ENCODE measurements at regions not wholly inside any gene's neighbourhood (a gene's known extent, or its start where the extent isn't known, plus 50 kb on each side); places are given as distances from the start of the nearest gene placed in this dataset.
"Not testable (repeated sequence)": the region's sequence is repeated elsewhere in the genome, so short reads cannot be mapped to it uniquely, and the experiment has no call there.

- H3K27ac ChIP-seq (ENCODE audit: low read depth in 1 of 2, low read length in 1 of 2); H3K9ac ChIP-seq (ENCODE audit: insufficient read depth in 1 of 2, low read length in 2 of 2); H3K4me1 ChIP-seq (ENCODE audit: control insufficient read depth in 5 of 5, insufficient read depth in 5 of 5, low read length in 5 of 5); H3K27me3 ChIP-seq (ENCODE audit: control insufficient read depth in 3 of 3, insufficient read depth in 3 of 3, low read length in 2 of 3); H3K36me3 ChIP-seq (ENCODE audit: control insufficient read depth in 4 of 4, insufficient read depth in 4 of 4, low read length in 4 of 4); ATAC-seq (ENCODE audit: insufficient read depth, low FRiP score); H3K4me3 ChIP-seq; H3K9me3 ChIP-seq (ENCODE audit: control insufficient read depth in 4 of 4, insufficient read depth in 3 of 4, low read length in 3 of 4): not testable (repeated sequence)
- peak in 2 of 3 donors; percentile 12 to 15 for DNase-seq
These were observed 152.1 kb upstream of the PRSS12 start for GRCh38 chr4:118504927-118505326.

- not testable (repeated sequence) for H3K27ac ChIP-seq (ENCODE audit: low read depth in 1 of 2, low read length in 1 of 2); H3K27me3 ChIP-seq (ENCODE audit: control insufficient read depth in 3 of 3, insufficient read depth in 3 of 3, low read length in 2 of 3); H3K9me3 ChIP-seq (ENCODE audit: control insufficient read depth in 4 of 4, insufficient read depth in 3 of 4, low read length in 3 of 4); H3K9ac ChIP-seq (ENCODE audit: insufficient read depth in 1 of 2, low read length in 2 of 2); H3K4me1 ChIP-seq (ENCODE audit: control insufficient read depth in 5 of 5, insufficient read depth in 5 of 5, low read length in 5 of 5); H3K4me3 ChIP-seq; H3K36me3 ChIP-seq (ENCODE audit: control insufficient read depth in 4 of 4, insufficient read depth in 4 of 4, low read length in 4 of 4); ATAC-seq (ENCODE audit: insufficient read depth, low FRiP score); DNase-seq
- WGBS, 2 donors: 69 to 72% methylated on average over 3 of the region's 3 CpGs
These were observed 152.7 kb upstream of the PRSS12 start for GRCh38 chr4:118505491-118505890.

DNA sequence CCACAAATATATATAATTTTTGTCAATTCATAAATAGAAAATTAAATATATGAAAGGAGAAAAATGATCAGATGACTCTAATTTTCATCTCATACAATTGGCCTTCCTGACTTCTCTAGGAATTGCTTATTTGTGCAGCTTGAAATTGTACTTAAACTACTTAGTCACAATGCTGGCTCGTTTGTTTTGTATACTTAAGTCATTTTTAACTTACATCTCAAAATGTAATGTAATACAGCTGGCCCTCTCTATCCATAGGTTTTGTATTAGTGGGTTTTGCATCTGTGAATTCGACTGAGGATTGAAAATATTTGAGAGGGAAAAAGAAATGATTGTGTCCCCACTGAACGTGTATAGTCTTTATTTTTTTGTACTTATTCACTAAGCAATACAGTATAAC, 160.1 kb upstream of the PRSS12 start:
- ATAC-seq (ENCODE audit: insufficient read depth, low FRiP score); H3K4me1 ChIP-seq (ENCODE audit: control insufficient read depth in 5 of 5, insufficient read depth in 5 of 5, low read length in 5 of 5); DNase-seq; H3K27me3 ChIP-seq (ENCODE audit: control insufficient read depth in 3 of 3, insufficient read depth in 3 of 3, low read length in 2 of 3); H3K9me3 ChIP-seq (ENCODE audit: control insufficient read depth in 4 of 4, insufficient read depth in 3 of 4, low read length in 3 of 4); H3K4me3 ChIP-seq; H3K36me3 ChIP-seq (ENCODE audit: control insufficient read depth in 4 of 4, insufficient read depth in 4 of 4, low read length in 4 of 4); H3K9ac ChIP-seq (ENCODE audit: insufficient read depth in 1 of 2, low read length in 2 of 2); H3K27ac ChIP-seq (ENCODE audit: low read depth in 1 of 2, low read length in 1 of 2): not testable (repeated sequence)
- WGBS, 2 donors: 64 to 72% methylated on average over 3 of the region's 3 CpGs

GRCh38 chr4:118514332-118514731, 161.5 kb upstream of the PRSS12 start:
- H3K9ac ChIP-seq (ENCODE audit: insufficient read depth in 1 of 2, low read length in 2 of 2); H3K27ac ChIP-seq (ENCODE audit: low read depth in 1 of 2, low read length in 1 of 2); H3K4me1 ChIP-seq (ENCODE audit: control insufficient read depth in 5 of 5, insufficient read depth in 5 of 5, low read length in 5 of 5); H3K36me3 ChIP-seq (ENCODE audit: control insufficient read depth in 4 of 4, insufficient read depth in 4 of 4, low read length in 4 of 4); H3K4me3 ChIP-seq; H3K9me3 ChIP-seq (ENCODE audit: control insufficient read depth in 4 of 4, insufficient read depth in 3 of 4, low read length in 3 of 4); H3K27me3 ChIP-seq (ENCODE audit: control insufficient read depth in 3 of 3, insufficient read depth in 3 of 3, low read length in 2 of 3); ATAC-seq (ENCODE audit: insufficient read depth, low FRiP score); DNase-seq: not testable (repeated sequence)
- 83 to 95% methylated on average over 1 of the region's 3 CpGs for WGBS, 2 donors

DNA sequence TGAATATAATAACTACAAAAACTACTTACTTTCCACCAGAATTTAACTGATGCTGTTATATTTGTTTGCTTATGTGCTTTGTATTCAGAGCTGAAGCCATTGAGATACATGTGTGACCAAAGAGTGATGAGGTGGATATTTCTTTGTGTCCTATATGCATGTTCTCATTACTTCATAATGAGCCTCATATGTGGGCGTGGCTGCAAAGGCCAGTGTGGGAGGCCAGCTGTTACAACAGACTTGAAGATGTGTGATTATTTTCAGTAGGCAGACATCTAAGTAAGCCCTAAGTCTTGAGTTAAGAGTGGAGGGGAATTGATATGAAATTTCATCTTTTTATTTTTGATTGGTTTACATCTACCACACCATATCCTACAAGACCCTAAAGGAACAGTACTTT, 163.3 kb upstream of the PRSS12 start:
- H3K9ac ChIP-seq (ENCODE audit: insufficient read depth in 1 of 2, low read length in 2 of 2); H3K27me3 ChIP-seq (ENCODE audit: control insufficient read depth in 3 of 3, insufficient read depth in 3 of 3, low read length in 2 of 3); H3K36me3 ChIP-seq (ENCODE audit: control insufficient read depth in 4 of 4, insufficient read depth in 4 of 4, low read length in 4 of 4); H3K27ac ChIP-seq (ENCODE audit: low read depth in 1 of 2, low read length in 1 of 2); H3K4me1 ChIP-seq (ENCODE audit: control insufficient read depth in 5 of 5, insufficient read depth in 5 of 5, low read length in 5 of 5); ATAC-seq (ENCODE audit: insufficient read depth, low FRiP score); H3K9me3 ChIP-seq (ENCODE audit: control insufficient read depth in 4 of 4, insufficient read depth in 3 of 4, low read length in 3 of 4); H3K4me3 ChIP-seq: not testable (repeated sequence)
- 31 to 88% methylated on average over 1 of the region's 1 CpG for WGBS, 2 donors
- DNase-seq: peak in 1 of 3 donors; percentile 1

DNA sequence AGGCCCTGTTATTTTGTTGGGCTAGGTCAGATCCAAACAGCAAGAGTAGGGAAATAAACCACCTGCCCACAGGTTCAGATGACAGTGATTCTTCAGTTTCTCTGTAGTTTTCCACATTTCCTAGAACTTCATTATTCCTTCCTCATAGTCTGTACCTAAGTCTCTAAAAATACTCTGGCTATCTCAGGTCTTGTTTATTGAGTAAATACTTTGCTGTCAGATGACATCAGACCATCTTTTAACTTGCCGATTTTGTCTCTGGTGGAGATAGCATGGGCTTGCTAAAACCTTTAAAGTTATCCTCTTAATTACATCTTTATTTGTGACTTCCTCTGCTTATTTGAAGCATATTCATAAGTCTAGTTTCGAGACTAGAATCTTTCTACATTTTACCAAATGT, 155.1 kb upstream of the METTL14 start:
- not testable (repeated sequence) for H3K9ac ChIP-seq (ENCODE audit: insufficient read depth in 1 of 2, low read length in 2 of 2); ATAC-seq (ENCODE audit: insufficient read depth, low FRiP score); H3K9me3 ChIP-seq (ENCODE audit: control insufficient read depth in 4 of 4, insufficient read depth in 3 of 4, low read length in 3 of 4); H3K27ac ChIP-seq (ENCODE audit: low read depth in 1 of 2, low read length in 1 of 2); H3K4me3 ChIP-seq; DNase-seq; H3K27me3 ChIP-seq (ENCODE audit: control insufficient read depth in 3 of 3, insufficient read depth in 3 of 3, low read length in 2 of 3); H3K4me1 ChIP-seq (ENCODE audit: control insufficient read depth in 5 of 5, insufficient read depth in 5 of 5, low read length in 5 of 5); H3K36me3 ChIP-seq (ENCODE audit: control insufficient read depth in 4 of 4, insufficient read depth in 4 of 4, low read length in 4 of 4)
- 75 to 87% methylated on average over 2 of the region's 2 CpGs for WGBS, 2 donors

- not testable (repeated sequence) for H3K4me1 ChIP-seq (ENCODE audit: control insufficient read depth in 5 of 5, insufficient read depth in 5 of 5, low read length in 5 of 5); H3K36me3 ChIP-seq (ENCODE audit: control insufficient read depth in 4 of 4, insufficient read depth in 4 of 4, low read length in 4 of 4); H3K27me3 ChIP-seq (ENCODE audit: control insufficient read depth in 3 of 3, insufficient read depth in 3 of 3, low read length in 2 of 3); H3K9me3 ChIP-seq (ENCODE audit: control insufficient read depth in 4 of 4, insufficient read depth in 3 of 4, low read length in 3 of 4); H3K9ac ChIP-seq (ENCODE audit: insufficient read depth in 1 of 2, low read length in 2 of 2); ATAC-seq (ENCODE audit: insufficient read depth, low FRiP score); H3K27ac ChIP-seq (ENCODE audit: low read depth in 1 of 2, low read length in 1 of 2); DNase-seq; H3K4me3 ChIP-seq
These were observed 153.2 kb upstream of the METTL14 start for GRCh38 chr4:118531947-118532346.

- DNase-seq; H3K4me3 ChIP-seq; H3K27me3 ChIP-seq (ENCODE audit: control insufficient read depth in 3 of 3, insufficient read depth in 3 of 3, low read length in 2 of 3); H3K36me3 ChIP-seq (ENCODE audit: control insufficient read depth in 4 of 4, insufficient read depth in 4 of 4, low read length in 4 of 4); H3K9me3 ChIP-seq (ENCODE audit: control insufficient read depth in 4 of 4, insufficient read depth in 3 of 4, low read length in 3 of 4); H3K4me1 ChIP-seq (ENCODE audit: control insufficient read depth in 5 of 5, insufficient read depth in 5 of 5, low read length in 5 of 5); H3K9ac ChIP-seq (ENCODE audit: insufficient read depth in 1 of 2, low read length in 2 of 2); H3K27ac ChIP-seq (ENCODE audit: low read depth in 1 of 2, low read length in 1 of 2); ATAC-seq (ENCODE audit: insufficient read depth, low FRiP score): not testable (repeated sequence)
- WGBS, 2 donors: 76 to 89% methylated on average over 3 of the region's 3 CpGs
These were observed 149.4 kb upstream of the METTL14 start for GRCh38 chr4:118535788-118536187.

Measured in lung (tissue), 9 donors.